Fibroblast of lung (primary cell): ENCODE measurements at regions not wholly inside any gene's neighbourhood (a gene's known extent, or its start where the extent isn't known, plus 50 kb on each side); places are given as distances from the start of the nearest gene placed in this dataset.

Experiments
- DNase-seq, 2 donors: peaks; one replicate each; pipeline versions ENCODE4 v3.0.0 to v3.0.0-alpha.2; 2010; ENCODE audit warnings: low read depth in 2 of 2
- H2AFZ ChIP-seq: 2 replicates; pipeline ENCODE4 v1.5.1; 2012; ENCODE audit warnings: low read length, control low read depth, inconsistent platforms
- H3K27ac ChIP-seq: 2 replicates; pipeline ENCODE4 v1.5.1; 2011; ENCODE audit warnings: low read length, control low read depth; ENCODE audit not compliant: insufficient read depth
- H3K27me3 ChIP-seq: 2 replicates; pipeline ENCODE4 v1.5.1; 2011; ENCODE audit warnings: mild to moderate bottlenecking, low read length; ENCODE audit not compliant: control insufficient read depth, insufficient read depth
- H3K36me3 ChIP-seq: 2 replicates; pipeline ENCODE4 v1.5.1; 2011; ENCODE audit warnings: low read length; ENCODE audit not compliant: control insufficient read depth, insufficient read depth
- H3K4me1 ChIP-seq: 2 replicates; pipeline ENCODE4 v1.5.1; 2011; ENCODE audit warnings: low read length; ENCODE audit not compliant: control insufficient read depth, insufficient read depth; ENCODE audit errors: extremely low read depth
- H3K4me2 ChIP-seq: 2 replicates; pipeline ENCODE4 v1.5.1; 2011; ENCODE audit warnings: low read length, control low read depth; ENCODE audit not compliant: insufficient read depth; ENCODE audit errors: extremely low read depth
- H3K4me3 ChIP-seq, 4 experiments: fragments of 200-600 bp in 1 of 4; sonication (generic) in 1 of 4; replicated peaks in 1 of 4; 2 replicates each; pipeline ENCODE4 v1.5.1; 2011 to 2016; ENCODE audit warnings: low read length in 4 of 4, low read depth in 3 of 4, mild to moderate bottlenecking in 3 of 4, control low read depth in 2 of 4, inconsistent platforms in 1 of 4, mixed read lengths in 1 of 4; ENCODE audit not compliant: insufficient read depth in 1 of 4; ENCODE audit errors: control extremely low read depth in 1 of 4
- H3K79me2 ChIP-seq: 2 replicates; pipeline ENCODE4 v1.5.1; 2012; ENCODE audit warnings: mild to moderate bottlenecking, low read length, inconsistent platforms; ENCODE audit not compliant: control insufficient read depth, insufficient read depth
- H3K9ac ChIP-seq: 2 replicates; pipeline ENCODE4 v1.5.1; 2011; ENCODE audit warnings: mild to moderate bottlenecking, low read length, control low read depth; ENCODE audit not compliant: insufficient read depth
- H3K9me3 ChIP-seq: 2 replicates; pipeline ENCODE4 v1.5.1; 2012; ENCODE audit warnings: low read depth, low read length; ENCODE audit not compliant: control insufficient read depth, insufficient read depth
- H4K20me1 ChIP-seq: 2 replicates; pipeline ENCODE4 v1.5.1; 2011; ENCODE audit warnings: low read length; ENCODE audit not compliant: control insufficient read depth, insufficient read depth; ENCODE audit errors: extremely low read depth
- EZH2 ChIP-seq: IDR thresholded peaks from 2 replicates; pipeline ENCODE4 v1.5.1; 2012; ENCODE audit warnings: low read length, control low read depth, mild to moderate bottlenecking; ENCODE audit errors: missing control alignments
- TF ChIP-seq, protein P1 (sequence below), 2 donors: IDR thresholded peaks in 1 of 2; conservative IDR thresholded peaks in 1 of 2; 1 replicate in 1 of 2; 2 replicates in 1 of 2; pipeline ENCODE4 v1.5.1; 2011 to 2012; ENCODE audit warnings: low read length in 2 of 2, control low read depth in 1 of 2, inconsistent platforms in 1 of 2, low read depth in 1 of 2, mild to moderate bottlenecking in 1 of 2

DNA sequence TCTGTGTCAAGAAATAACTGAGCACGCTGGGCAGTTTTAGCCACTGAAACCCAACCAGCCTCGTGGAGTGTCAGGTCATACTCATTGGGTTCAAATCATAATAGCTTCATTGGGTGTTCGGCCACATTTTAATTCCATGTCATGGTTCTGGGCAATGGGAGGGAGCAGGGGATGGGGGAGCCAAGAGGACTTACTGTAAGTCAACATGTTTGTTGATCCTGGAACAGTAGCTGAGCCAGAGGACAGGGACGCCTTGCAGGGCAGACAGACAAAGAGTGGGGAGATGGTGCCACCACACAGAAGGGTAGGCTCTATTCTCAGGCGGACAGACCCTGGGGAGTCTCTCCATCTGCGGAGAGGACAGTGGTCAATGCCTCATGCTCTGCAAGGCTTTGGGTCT lies 161.1 kb downstream of the ZBTB18 start:
- no peaks in the 10 kb centered on the region for H3K36me3 ChIP-seq
- no peak for DNase-seq
- H3K9me3 ChIP-seq = no peaks in the 10 kb centered on the region
- no peaks in the 10 kb centered on the region for H3K79me2 ChIP-seq
- no peak for TF ChIP-seq EZH2
- TF ChIP-seq, protein P1, sequence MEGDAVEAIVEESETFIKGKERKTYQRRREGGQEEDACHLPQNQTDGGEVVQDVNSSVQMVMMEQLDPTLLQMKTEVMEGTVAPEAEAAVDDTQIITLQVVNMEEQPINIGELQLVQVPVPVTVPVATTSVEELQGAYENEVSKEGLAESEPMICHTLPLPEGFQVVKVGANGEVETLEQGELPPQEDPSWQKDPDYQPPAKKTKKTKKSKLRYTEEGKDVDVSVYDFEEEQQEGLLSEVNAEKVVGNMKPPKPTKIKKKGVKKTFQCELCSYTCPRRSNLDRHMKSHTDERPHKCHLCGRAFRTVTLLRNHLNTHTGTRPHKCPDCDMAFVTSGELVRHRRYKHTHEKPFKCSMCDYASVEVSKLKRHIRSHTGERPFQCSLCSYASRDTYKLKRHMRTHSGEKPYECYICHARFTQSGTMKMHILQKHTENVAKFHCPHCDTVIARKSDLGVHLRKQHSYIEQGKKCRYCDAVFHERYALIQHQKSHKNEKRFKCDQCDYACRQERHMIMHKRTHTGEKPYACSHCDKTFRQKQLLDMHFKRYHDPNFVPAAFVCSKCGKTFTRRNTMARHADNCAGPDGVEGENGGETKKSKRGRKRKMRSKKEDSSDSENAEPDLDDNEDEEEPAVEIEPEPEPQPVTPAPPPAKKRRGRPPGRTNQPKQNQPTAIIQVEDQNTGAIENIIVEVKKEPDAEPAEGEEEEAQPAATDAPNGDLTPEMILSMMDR (conservative IDR thresholded peaks at IDR 0.05 in 1 of 2, IDR thresholded peaks at IDR 0.05 in 1 of 2; ENCODE audit: low read depth in 1 of 2, low read length in 2 of 2) = no peak
- H3K27ac ChIP-seq = no peak overlapping the region
- no peak overlapping the region for H2AFZ ChIP-seq
- no peak overlapping the region for H3K4me2 ChIP-seq
- no peaks in the 10 kb centered on the region for H4K20me1 ChIP-seq
- H3K4me3 ChIP-seq = no peak overlapping the region
- H3K9ac ChIP-seq = no peak overlapping the region
- no peaks in the 10 kb centered on the region for H3K4me1 ChIP-seq
- H3K27me3 ChIP-seq = no peaks in the 10 kb centered on the region

DNA sequence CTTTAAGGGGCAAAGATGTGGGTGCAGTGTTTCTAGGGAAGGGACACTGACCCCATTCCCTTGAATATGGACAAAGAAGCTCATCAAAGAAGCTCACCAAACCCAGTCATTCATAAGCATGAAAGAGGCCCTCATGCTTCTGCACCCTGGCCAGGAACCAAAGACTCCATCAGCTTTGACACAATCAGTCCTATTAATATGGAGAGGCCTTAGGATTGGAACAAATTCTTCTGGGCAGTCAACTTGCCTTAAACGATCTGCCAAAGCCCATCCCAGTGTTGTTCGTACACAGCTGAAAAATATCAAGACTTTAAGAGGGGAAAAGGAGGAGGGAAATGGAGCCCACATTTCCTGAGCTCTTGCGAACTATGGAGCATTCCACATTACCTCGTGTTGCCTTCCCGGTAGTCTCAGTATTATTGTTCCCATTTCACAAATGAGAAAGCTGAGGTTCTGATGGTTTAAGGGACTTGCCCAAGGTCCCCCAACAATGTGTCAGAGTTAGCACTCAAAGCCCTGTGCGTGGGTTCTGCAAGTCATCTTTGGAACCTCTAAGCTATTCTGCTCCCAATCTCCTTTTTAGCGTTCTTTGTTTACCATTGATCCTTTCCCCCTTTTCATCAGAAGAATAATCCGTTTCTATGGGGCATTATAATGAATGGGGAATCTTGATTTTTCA lies 161.9 kb downstream of the ZBTB18 start:
- Histone ChIP-seq H3K36me3 (no peaks in the 10 kb centered on the region), H3K27me3 (no peaks in the 10 kb centered on the region), H3K79me2 (no peaks in the 10 kb centered on the region), H3K4me3 (no peak overlapping the region), H3K27ac (no peak overlapping the region), H3K9me3 (no peaks in the 10 kb centered on the region), H3K4me2 (no peak overlapping the region), H4K20me1 (no peaks in the 10 kb centered on the region), H3K9ac (no peak overlapping the region), H3K4me1 (no peaks in the 10 kb centered on the region), H2AFZ (no peak overlapping the region)
- no peak for TF ChIP-seq EZH2
- TF ChIP-seq, protein P1 (conservative IDR thresholded peaks at IDR 0.05 in 1 of 2, IDR thresholded peaks at IDR 0.05 in 1 of 2; ENCODE audit: low read depth in 1 of 2, low read length in 2 of 2) = no peak
- no peak for DNase-seq

DNA sequence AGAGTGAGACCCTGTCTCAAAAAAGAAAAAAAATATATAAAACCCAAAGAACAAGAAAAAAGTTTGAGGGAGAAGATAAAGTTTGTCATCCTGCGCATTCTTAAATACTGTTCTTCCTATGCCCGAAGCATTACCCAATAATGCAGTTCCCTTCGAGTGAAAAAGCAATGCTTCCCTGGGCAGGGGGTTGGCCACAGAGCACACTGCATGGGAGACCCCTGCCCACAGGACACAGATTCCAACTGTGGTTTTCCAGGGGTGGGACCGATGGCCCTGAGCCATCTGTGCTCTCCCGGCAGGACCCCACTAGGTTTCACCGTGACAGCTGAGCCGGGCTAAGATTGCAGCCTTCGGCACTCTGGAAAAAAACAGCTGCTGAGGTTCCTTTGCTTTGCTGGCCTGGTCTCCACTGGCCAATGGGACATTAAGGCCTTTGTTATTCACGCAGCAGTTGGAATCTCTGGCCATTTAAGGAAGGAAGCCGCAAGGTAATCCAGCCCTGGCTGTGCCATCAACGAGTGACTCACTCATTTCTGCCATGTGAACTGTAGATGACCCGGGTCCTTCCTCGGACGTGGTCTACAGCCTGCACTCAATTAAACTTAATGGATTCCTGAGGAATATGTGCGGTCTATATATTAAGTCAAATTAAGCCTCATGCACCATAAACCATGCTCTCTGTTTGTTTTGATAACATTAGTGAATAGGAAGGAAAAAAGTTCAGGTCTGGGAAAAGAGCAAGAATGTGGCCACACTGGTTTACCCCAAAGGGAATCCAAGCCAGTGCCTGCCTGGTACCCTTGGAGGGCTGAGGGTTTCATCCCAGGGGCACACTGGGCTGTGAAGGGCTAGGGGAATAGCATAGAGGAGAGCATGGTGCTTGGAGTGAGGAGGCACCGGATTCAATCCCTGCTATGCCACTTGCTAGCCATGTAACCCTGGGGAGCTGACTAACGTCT lies 163.2 kb downstream of the ZBTB18 start:
- TF ChIP-seq EZH2 = no peak
- TF ChIP-seq, protein P1 (conservative IDR thresholded peaks at IDR 0.05 in 1 of 2, IDR thresholded peaks at IDR 0.05 in 1 of 2; ENCODE audit: low read depth in 1 of 2, low read length in 2 of 2) = no peak
- H3K27ac ChIP-seq = no peak overlapping the region
- no peaks in the 10 kb centered on the region for H4K20me1 ChIP-seq
- H3K4me3 ChIP-seq = no peak overlapping the region
- no peak overlapping the region for H2AFZ ChIP-seq
- peaks cover under 1% of the 10 kb centered on the region for H3K27me3 ChIP-seq
- no peaks in the 10 kb centered on the region for H3K4me1 ChIP-seq
- H3K4me2 ChIP-seq = no peak overlapping the region
- no peaks in the 10 kb centered on the region for H3K36me3 ChIP-seq
- DNase-seq = peak; percentile 90 to 99
- H3K9me3 ChIP-seq = no peaks in the 10 kb centered on the region
- no peaks in the 10 kb centered on the region for H3K79me2 ChIP-seq
- no peak overlapping the region for H3K9ac ChIP-seq
